GM18508 (cell line): ENCODE measurements at regions not wholly inside any gene's neighbourhood (a gene's known extent, or its start where the extent isn't known, plus 50 kb on each side); places are given as distances from the start of the nearest gene placed in this dataset.

Experiments
- ATAC-seq: cut with Tn5 transposase; IDR thresholded peaks from one replicate; pipeline ENCODE4 v1.9.1; 2021; ENCODE audit warnings: moderate number of reproducible peaks; ENCODE audit not compliant: insufficient read depth, unreplicated experiment

- no peak for ATAC-seq
Observed at GRCh38 chr13:89950225-89950624, 1397.3 kb upstream of the MIR17HG start.

GRCh38 chr13:89951341-89951740, 1396.1 kb upstream of the MIR17HG start:
- no peak for ATAC-seq

DNA sequence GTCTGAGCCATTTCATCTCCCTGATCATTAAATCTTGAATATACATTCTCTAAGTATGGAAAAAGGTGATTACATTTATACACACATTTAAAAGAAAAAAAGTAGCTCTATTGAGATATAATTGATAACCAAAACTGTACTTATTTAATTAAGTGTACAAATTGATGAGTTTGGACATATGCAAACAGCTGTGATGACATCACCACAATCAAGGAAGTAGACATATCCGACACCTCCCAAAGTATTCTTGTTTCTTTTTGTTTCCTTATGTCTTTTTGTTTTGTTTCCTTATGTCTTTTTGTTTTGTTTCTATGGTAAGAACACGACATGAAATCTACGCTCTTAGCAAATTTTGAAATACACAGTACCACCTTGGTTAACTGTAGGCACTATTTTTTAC, 1393.9 kb upstream of the MIR17HG start:
- ATAC-seq: no peak

- ATAC-seq: no peak
Observed at GRCh38 chr13:89955773-89956172, 1391.7 kb upstream of the MIR17HG start.

DNA sequence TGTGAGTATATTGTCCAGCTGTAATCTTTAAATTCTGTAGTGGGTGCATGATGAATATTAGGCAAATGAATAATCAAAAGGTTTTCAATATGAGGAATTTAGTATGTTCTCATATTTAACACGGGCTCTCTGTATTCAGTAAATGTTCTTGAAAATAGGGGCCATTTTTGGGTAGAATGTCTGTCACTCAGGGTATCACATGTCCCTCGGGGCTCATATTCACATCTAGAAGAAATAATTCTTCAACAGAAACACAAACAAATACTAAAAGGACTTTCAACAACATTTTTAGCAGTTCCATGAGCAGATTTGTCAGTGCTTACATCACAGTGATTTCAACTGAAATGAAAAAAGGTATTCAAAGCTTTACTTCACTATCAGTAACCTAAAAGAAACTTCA, 1388.4 kb upstream of the MIR17HG start:
- no peak for ATAC-seq

- no peak for ATAC-seq
Observed at GRCh38 chr13:89965252-89965651, 1382.2 kb upstream of the MIR17HG start.

- no peak for ATAC-seq
Observed at GRCh38 chr13:89966524-89966923, 1381.0 kb upstream of the MIR17HG start.

- ATAC-seq: no peak
Observed at GRCh38 chr13:89967701-89968100, 1379.8 kb upstream of the MIR17HG start.

DNA sequence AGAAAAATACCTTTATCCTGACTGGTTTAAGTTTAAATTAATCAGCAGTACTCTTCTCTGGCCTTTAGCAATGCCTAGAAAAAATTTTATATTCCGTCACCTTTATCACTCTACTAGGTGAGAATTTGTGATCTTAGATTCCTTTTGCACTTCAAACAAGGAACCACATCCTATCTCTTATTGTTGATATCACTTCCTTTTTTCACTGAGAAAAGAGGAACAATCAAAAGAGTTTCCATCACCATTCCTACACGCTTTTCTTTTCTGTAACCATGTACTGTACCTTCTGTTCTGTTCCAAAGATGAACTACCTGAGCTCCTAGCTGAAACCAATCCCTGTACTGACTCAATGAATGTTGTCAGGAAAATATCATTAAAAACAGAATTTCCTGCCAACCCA, 1379.0 kb upstream of the MIR17HG start:
- no peak for ATAC-seq

DNA sequence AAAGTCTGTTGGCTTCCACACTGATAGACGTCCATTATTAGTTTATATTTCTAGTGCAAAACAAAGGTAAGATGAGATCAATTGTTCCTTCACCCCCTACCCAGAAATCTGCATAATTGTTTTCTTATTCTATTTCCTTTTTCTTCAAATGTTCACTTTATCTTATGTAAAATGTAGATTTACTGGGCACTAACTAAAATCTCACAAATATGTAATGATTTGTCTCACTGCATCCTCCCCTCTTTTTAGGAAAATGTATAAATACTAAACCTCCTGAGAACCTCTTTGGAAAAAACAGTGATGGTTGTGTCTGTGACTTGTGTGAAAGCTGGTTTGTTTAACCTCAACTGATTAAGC, 1377.2 kb upstream of the MIR17HG start:
- ATAC-seq: no peak

DNA sequence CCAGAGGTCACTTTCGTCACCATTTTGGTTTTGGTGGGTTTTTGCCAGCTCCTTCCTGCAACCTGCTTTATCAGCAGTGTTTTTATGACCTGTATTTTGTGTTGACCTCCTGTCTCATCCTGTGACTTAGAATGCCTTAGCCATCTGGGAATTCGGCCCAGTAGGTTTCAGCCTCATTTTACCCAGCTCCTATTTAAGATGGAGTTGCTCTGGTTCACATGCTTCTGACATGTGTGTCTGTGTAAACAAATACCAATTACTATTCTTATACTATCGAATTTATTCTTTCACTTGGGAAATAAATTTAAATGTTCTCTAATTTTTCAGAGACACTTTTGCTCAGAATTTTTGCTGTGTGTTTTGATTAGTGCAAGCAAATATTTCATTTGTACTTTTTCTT, 1370.3 kb upstream of the MIR17HG start:
- no peak for ATAC-seq

- no peak for ATAC-seq
Observed at GRCh38 chr13:89980896-89981295, 1366.6 kb upstream of the MIR17HG start.

GRCh38 chr13:89982407-89983095, 1364.9 kb upstream of the MIR17HG start:
- no peak for ATAC-seq

DNA sequence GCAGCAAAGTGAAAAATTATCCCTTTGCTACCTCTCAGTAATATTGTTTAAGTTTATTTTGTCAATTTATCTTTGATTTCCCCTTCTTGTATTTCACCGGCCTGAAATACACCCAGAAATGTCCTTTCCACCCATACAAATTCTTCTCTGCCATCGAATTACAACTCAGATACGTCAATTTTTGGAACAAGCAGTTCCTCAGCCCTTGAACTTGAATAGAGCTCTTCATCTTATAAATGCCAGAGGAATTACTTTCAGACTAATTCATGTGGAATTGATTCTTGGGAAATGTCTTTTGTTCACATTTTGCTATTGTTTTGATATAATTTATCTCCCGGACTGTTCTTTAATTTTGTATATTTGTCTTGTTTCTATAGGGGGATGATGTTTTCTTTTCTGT, 1359.3 kb upstream of the MIR17HG start:
- no peak for ATAC-seq

GRCh38 chr13:90003566-90003965, 1343.9 kb upstream of the MIR17HG start:
- no peak for ATAC-seq

DNA sequence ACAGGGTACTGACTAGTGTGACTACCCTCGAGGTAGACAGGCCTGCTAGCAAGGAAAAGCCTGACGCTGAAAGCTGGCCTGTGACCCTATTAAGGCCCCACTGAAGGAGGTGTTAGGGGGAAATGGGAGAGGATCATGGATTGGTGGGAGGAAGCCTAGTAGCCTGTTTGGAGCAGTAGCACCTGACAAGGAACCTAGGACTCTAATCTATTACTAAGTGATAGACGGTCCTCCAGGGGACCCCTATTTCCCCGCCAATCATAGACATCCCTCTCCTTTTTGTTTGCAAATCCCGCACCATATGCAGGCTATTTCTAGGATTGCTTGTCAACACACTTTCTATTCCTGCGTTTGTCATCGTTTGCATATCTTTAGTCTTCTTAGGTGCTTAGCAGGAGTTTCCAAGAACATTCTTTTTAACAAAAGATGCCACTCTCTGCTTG, 1338.8 kb upstream of the MIR17HG start:
- no peak for ATAC-seq

DNA sequence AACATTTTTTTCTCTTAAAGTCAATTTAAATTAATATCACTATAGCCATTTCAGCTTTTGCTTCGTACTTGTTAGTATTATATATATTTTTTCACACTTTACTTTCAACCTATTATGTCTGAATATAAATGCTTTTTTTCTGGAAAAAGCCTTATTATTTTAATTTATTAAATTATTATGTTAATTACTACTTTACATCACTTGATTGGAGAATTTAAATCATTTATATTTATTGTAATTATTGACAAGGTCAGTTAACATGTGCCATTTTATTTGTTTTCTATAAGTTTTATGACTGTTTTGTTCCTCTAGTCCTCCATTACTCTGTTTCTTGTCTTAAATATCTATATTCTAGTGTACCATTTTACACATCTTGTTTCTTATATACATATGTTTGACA, 1333.4 kb upstream of the MIR17HG start:
- ATAC-seq: no peak

DNA sequence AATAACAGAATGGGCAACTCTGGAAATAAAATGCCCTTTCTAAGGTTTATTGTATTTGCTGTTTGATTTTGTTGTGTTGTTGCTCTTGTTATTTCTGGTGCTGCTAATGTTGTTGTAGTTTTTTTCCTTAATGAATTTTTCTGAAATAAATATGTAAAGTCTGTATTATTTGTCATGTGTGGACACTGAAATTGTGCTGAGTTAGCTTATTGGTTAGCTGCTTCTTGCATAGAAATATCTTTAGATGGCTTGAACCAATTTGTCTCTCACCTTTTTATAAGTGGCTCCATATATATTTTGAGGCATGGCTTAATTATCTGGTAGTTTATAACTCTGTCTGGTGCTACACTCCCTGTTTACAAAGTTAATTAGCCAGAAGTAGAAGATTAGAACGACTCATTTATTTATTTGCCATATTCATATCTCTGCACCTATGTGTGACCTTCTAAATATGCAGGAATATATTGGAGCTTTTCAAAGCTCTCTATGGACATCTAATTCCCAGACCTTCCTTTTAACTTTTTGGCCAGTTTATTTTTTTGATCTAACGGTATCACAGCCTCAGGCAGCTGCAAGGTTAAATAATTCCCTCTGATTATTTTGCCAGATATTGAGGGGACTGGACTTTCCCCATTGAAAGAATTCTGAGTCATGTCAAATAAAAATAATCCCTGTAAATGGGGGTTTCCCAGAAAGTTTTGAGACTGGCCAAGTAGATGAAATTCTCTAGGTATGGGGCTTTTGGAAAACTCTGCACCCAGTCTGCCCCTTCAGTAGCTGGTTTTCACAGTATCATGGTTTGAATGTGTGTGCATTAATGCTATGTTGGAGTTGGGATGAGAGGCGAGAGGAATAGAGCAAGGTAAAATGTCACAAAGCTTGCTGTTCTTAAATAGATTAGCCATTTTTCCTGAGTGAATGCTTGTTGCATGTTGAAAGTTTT, 1331.7 kb upstream of the MIR17HG start:
- no peak for ATAC-seq

DNA sequence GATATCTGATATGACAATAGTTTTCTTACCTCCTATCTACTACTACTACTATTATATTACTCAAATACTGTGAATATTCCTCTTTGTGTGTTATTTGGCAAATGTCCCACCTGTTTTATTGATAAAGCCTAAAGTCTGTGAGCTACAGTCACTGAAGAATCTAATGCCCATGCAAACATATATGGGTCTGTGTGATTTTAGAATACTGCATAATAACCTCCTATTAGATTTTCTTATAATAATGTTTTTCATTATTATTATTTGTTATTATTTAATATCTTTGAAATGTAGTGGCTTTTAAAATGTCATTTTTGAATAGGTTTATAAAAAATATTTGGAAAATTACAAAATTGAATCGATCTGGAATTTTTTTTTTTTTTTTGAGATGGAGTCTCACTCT, 1330.8 kb upstream of the MIR17HG start:
- ATAC-seq: no peak

DNA sequence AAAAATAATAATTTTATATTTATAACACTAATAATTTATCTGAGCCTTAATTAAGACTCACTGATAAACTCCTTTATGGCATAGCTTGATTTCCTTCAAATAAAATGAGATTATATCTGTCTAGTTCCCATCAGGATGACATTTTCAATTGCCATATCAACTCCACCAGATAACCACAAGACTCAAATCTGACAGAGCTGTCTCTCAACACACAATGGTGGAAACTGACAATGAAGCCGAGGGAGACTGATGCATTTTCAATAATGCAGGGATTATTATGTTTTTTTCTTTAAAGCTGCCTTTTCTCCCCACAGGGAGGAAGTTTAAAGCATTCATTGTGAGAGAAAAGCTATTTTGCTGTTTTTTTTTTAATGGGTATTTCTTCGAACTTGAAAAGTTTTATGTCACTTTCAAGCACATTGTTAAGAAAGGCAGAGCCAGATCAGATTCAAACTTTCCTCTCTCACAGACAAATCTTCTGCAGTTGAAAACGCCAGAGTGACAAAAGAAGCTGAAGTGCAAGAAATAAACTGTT, 1326.9 kb upstream of the MIR17HG start:
- ATAC-seq: no peak

GRCh38 chr13:90027409-90027808, 1320.1 kb upstream of the MIR17HG start:
- ATAC-seq: no peak
